ENCODE measurements at regions not wholly inside any gene's neighbourhood (a gene's known extent, or its start where the extent isn't known, plus 50 kb on each side); places are given as distances from the start of the nearest gene placed in this dataset.

- CTCF ChIA-PET = interaction anchor here (0.5 kb wide), 1 partner anchor 11 kb away, joined by 3 read pairs; no protein-coding TSS in a partner anchor
- TF ChIP-seq CTCF (IDR thresholded peaks at IDR 0.05; ENCODE audit: unreplicated experiment) = no peak
- DNase-seq (ENCODE audit: unreplicated experiment) = no peak
- POLR2A ChIA-PET = no interaction called here
- Mint-ChIP-seq H3K27ac (ENCODE audit: low read depth, unreplicated experiment) (no peak overlapping the region), H3K9me3 (ENCODE audit: unreplicated experiment) (peaks cover 8% of the 10 kb centered on the region), H3K27me3 (ENCODE audit: insufficient read depth, unreplicated experiment) (no peaks in the 10 kb centered on the region), H3K4me3 (ENCODE audit: unreplicated experiment) (no peak overlapping the region), H3K36me3 (ENCODE audit: insufficient read depth, unreplicated experiment) (no peaks in the 10 kb centered on the region), H3K4me1 (ENCODE audit: insufficient read depth, unreplicated experiment) (peaks cover 10% of the 10 kb centered on the region)
- no TSS peak for BruUV-seq (replicated peaks)
- intact Hi-C loops (cut with micrococcal nuclease) = no loop called here
Observed at GRCh38 chr12:60836651-60837050, 1240.8 kb downstream of the SLC16A7 start.

GRCh38 chr12:60842181-60842580 lies 1246.4 kb downstream of the SLC16A7 start:
- no peaks in the 10 kb centered on the region for H3K36me3 Mint-ChIP-seq (ENCODE audit: insufficient read depth, unreplicated experiment)
- POLR2A ChIA-PET = no interaction called here
- no peaks in the 10 kb centered on the region for H3K27me3 Mint-ChIP-seq (ENCODE audit: insufficient read depth, unreplicated experiment)
- H3K4me3 Mint-ChIP-seq (ENCODE audit: unreplicated experiment) = no peak overlapping the region
- H3K27ac Mint-ChIP-seq (ENCODE audit: low read depth, unreplicated experiment) = no peak overlapping the region
- no peaks in the 10 kb centered on the region for H3K4me1 Mint-ChIP-seq (ENCODE audit: insufficient read depth, unreplicated experiment)
- BruUV-seq (replicated peaks) = no TSS peak
- no peak for DNase-seq (ENCODE audit: unreplicated experiment)
- no peaks in the 10 kb centered on the region for H3K9me3 Mint-ChIP-seq (ENCODE audit: unreplicated experiment)
- intact Hi-C loops (cut with micrococcal nuclease) = no loop called here
- TF ChIP-seq CTCF (IDR thresholded peaks at IDR 0.05; ENCODE audit: unreplicated experiment) = no peak
- CTCF ChIA-PET = no interaction called here

- H3K36me3 Mint-ChIP-seq (ENCODE audit: insufficient read depth, unreplicated experiment) = no peaks in the 10 kb centered on the region
- H3K4me1 Mint-ChIP-seq (ENCODE audit: insufficient read depth, unreplicated experiment) = no peaks in the 10 kb centered on the region
- no peaks in the 10 kb centered on the region for H3K9me3 Mint-ChIP-seq (ENCODE audit: unreplicated experiment)
- BruUV-seq (replicated peaks) = no TSS peak
- TF ChIP-seq CTCF (IDR thresholded peaks at IDR 0.05; ENCODE audit: unreplicated experiment) = no peak
- intact Hi-C loops (cut with micrococcal nuclease) = no loop called here
- POLR2A ChIA-PET = no interaction called here
- no peaks in the 10 kb centered on the region for H3K27me3 Mint-ChIP-seq (ENCODE audit: insufficient read depth, unreplicated experiment)
- H3K4me3 Mint-ChIP-seq (ENCODE audit: unreplicated experiment) = no peak overlapping the region
- DNase-seq (ENCODE audit: unreplicated experiment) = no peak
- H3K27ac Mint-ChIP-seq (ENCODE audit: low read depth, unreplicated experiment) = no peak overlapping the region
- CTCF ChIA-PET = no interaction called here
Observed at GRCh38 chr12:60844101-60844500, 1248.3 kb downstream of the SLC16A7 start.

GRCh38 chr12:60844875-60845274 lies 1249.0 kb downstream of the SLC16A7 start:
- H3K4me3 Mint-ChIP-seq (ENCODE audit: unreplicated experiment) = no peak overlapping the region
- H3K4me1 Mint-ChIP-seq (ENCODE audit: insufficient read depth, unreplicated experiment) = peaks cover 5% of the 10 kb centered on the region
- intact Hi-C loops (cut with micrococcal nuclease) = no loop called here
- ChIA-PET POLR2A (no interaction called here), CTCF (no interaction called here)
- BruUV-seq (replicated peaks) = no TSS peak
- TF ChIP-seq CTCF (IDR thresholded peaks at IDR 0.05; ENCODE audit: unreplicated experiment) = no peak
- H3K9me3 Mint-ChIP-seq (ENCODE audit: unreplicated experiment) = no peaks in the 10 kb centered on the region
- no peak overlapping the region for H3K27ac Mint-ChIP-seq (ENCODE audit: low read depth, unreplicated experiment)
- no peaks in the 10 kb centered on the region for H3K27me3 Mint-ChIP-seq (ENCODE audit: insufficient read depth, unreplicated experiment)
- no peak for DNase-seq (ENCODE audit: unreplicated experiment)
- no peaks in the 10 kb centered on the region for H3K36me3 Mint-ChIP-seq (ENCODE audit: insufficient read depth, unreplicated experiment)

Data from MCF 10A (cell line).